ENCODE measurements at regions not wholly inside any gene's neighbourhood (a gene's known extent, or its start where the extent isn't known, plus 50 kb on each side); places are given as distances from the start of the nearest gene placed in this dataset.
"Not testable (repeated sequence)": the region's sequence is repeated elsewhere in the genome, so short reads cannot be mapped to it uniquely, and the experiment has no call there.

GRCh38 chr13:19072956-19073706 lies 108.5 kb downstream of the TUBA3C start:
- not testable (repeated sequence) for TF ChIP-seq POLR2AphosphoS5 (IDR thresholded peaks at IDR 0.05; ENCODE audit: borderline replicate concordance, low read depth, low read length); EZH2 (IDR thresholded peaks at IDR 0.05); FOXP2 (optimal IDR thresholded peaks at IDR 0.05; ENCODE audit: control extremely low read depth, extremely low read length, insufficient read depth)

Measured in SK-N-MC (cell line).